SK-N-MC (cell line): ENCODE measurements at regions not wholly inside any gene's neighbourhood (a gene's known extent, or its start where the extent isn't known, plus 50 kb on each side); places are given as distances from the start of the nearest gene placed in this dataset.

ENCODE experiments used
- EZH2 ChIP-seq: fragments of 200-600 bp; sonication (generic); IDR thresholded peaks from one replicate; pipeline ENCODE4 v1.6.1; 2017; ENCODE audit warnings: antibody characterized with exemption
- POLR2AphosphoS5 ChIP-seq: IDR thresholded peaks from 2 replicates; pipeline ENCODE4 v1.6.1; 2012; ENCODE audit warnings: mild to moderate bottlenecking, low read depth, low read length, borderline replicate concordance

- no peak for TF ChIP-seq POLR2AphosphoS5
- TF ChIP-seq EZH2 = no peak
These were observed 391.5 kb upstream of the DAB2 start for GRCh38 chr5:39816156-39816845.
